Omental fat pad (tissue), 3 donors: ENCODE measurements at regions not wholly inside any gene's neighbourhood (a gene's known extent, or its start where the extent isn't known, plus 50 kb on each side); places are given as distances from the start of the nearest gene placed in this dataset.

Experiments
- ATAC-seq: fragments of 150-250 bp; one replicate; pipeline ENCODE4 v1.9.1; 2016; ENCODE audit warnings: mild to moderate bottlenecking, moderate library complexity; ENCODE audit not compliant: low FRiP score
- DNase-seq: peaks from one replicate; pipeline ENCODE4 v3.0.0-alpha.2; 2019; ENCODE audit warnings: low spot score
- CTCF ChIP-seq, 3 donors: fragments of 450-650 bp; IDR thresholded peaks; one replicate each; pipeline ENCODE4 v1.5.1; 2016 to 2017; ENCODE audit warnings: antibody characterized with exemption in 3 of 3, mild to moderate bottlenecking in 3 of 3, moderate library complexity in 2 of 3

GRCh38 chr21:25370311-25370744 lies 237.0 kb downstream of the MRPL39 start:
- TF ChIP-seq CTCF (IDR thresholded peaks at IDR 0.05), result no peak
- ATAC-seq, result peak; percentile 96
- no peak for DNase-seq

GRCh38 chr21:25369524-25370300 lies 237.6 kb downstream of the MRPL39 start:
- no peak for DNase-seq
- TF ChIP-seq CTCF (IDR thresholded peaks at IDR 0.05), result no peak
- ATAC-seq, result peak; percentile 36

- no peak for TF ChIP-seq CTCF (IDR thresholded peaks at IDR 0.05)
- ATAC-seq, result no peak
- DNase-seq, result no peak
These were observed 238.8 kb downstream of the MRPL39 start for GRCh38 chr21:25368531-25368930.

GRCh38 chr21:25366116-25366515 lies 241.2 kb downstream of the MRPL39 start:
- no peak for ATAC-seq
- no peak for DNase-seq
- no peak for TF ChIP-seq CTCF (IDR thresholded peaks at IDR 0.05)

- no peak for DNase-seq
- no peak for TF ChIP-seq CTCF (IDR thresholded peaks at IDR 0.05)
- no peak for ATAC-seq
These were observed 244.7 kb downstream of the MRPL39 start for GRCh38 chr21:25362375-25363267.

- DNase-seq (no peak), ATAC-seq (no peak)
- no peak for TF ChIP-seq CTCF (IDR thresholded peaks at IDR 0.05)
These were observed 245.5 kb downstream of the MRPL39 start for GRCh38 chr21:25361765-25362164.
